ENCODE measurements at regions not wholly inside any gene's neighbourhood (a gene's known extent, or its start where the extent isn't known, plus 50 kb on each side); places are given as distances from the start of the nearest gene placed in this dataset.

- Histone ChIP-seq H3K4me3 (no peak overlapping the region), H3K27ac (no peak overlapping the region), H3K27me3 (no peaks in the 10 kb centered on the region), H3K4me1 (no peaks in the 10 kb centered on the region), H3K36me3 (no peaks in the 10 kb centered on the region), H3K9me3 (no peaks in the 10 kb centered on the region)
- ATAC-seq (no peak), DNase-seq (no peak), FAIRE-seq (no peak)
- WGBS, 2 donors = 76 to 82% methylated on average over 4 of the region's 4 CpGs
- intact Hi-C loops (cut with DNase I) = no loop called here
- TF ChIP-seq CTCF (IDR thresholded peaks at IDR 0.05) = no peak
Measured at GRCh38 chr13:21895779-21896178, 224.9 kb downstream of the FGF9 start.

- H3K27me3 ChIP-seq = no peaks in the 10 kb centered on the region
- no peaks in the 10 kb centered on the region for H3K4me1 ChIP-seq
- intact Hi-C loops (cut with DNase I) = no loop called here
- FAIRE-seq (no peak), DNase-seq (no peak), ATAC-seq (no peak)
- H3K36me3 ChIP-seq = no peaks in the 10 kb centered on the region
- 51 to 67% methylated on average over 6 of the region's 6 CpGs for WGBS, 2 donors
- no peak overlapping the region for H3K4me3 ChIP-seq
- H3K27ac ChIP-seq = no peak overlapping the region
- no peaks in the 10 kb centered on the region for H3K9me3 ChIP-seq
- TF ChIP-seq CTCF (IDR thresholded peaks at IDR 0.05) = no peak
Measured at GRCh38 chr13:21897161-21897560, 226.3 kb downstream of the FGF9 start.

GRCh38 chr13:21898459-21898858, 227.6 kb downstream of the FGF9 start:
- no peak for FAIRE-seq
- intact Hi-C loops (cut with DNase I) = no loop called here

GRCh38 chr13:21898945-21899344, 228.1 kb downstream of the FGF9 start:
- DNase-seq (no peak), ATAC-seq (no peak), FAIRE-seq (no peak)
- no peaks in the 10 kb centered on the region for H3K27me3 ChIP-seq
- 54 to 63% methylated on average over 7 of the region's 7 CpGs for WGBS, 2 donors
- H3K36me3 ChIP-seq = no peaks in the 10 kb centered on the region
- no peaks in the 10 kb centered on the region for H3K9me3 ChIP-seq
- intact Hi-C loops (cut with DNase I) = no loop called here
- H3K4me3 ChIP-seq = no peak overlapping the region
- no peak for TF ChIP-seq CTCF (IDR thresholded peaks at IDR 0.05)
- H3K4me1 ChIP-seq = no peaks in the 10 kb centered on the region
- no peak overlapping the region for H3K27ac ChIP-seq

More at GRCh38 chr13:21898459-21898858, 227.6 kb downstream of the FGF9 start:
- WGBS, 2 donors = 58 to 65% methylated on average over 4 of the region's 4 CpGs
- Histone ChIP-seq H3K36me3 (no peaks in the 10 kb centered on the region), H3K4me3 (no peak overlapping the region), H3K9me3 (no peaks in the 10 kb centered on the region), H3K4me1 (no peaks in the 10 kb centered on the region), H3K27ac (no peak overlapping the region), H3K27me3 (no peaks in the 10 kb centered on the region)
- TF ChIP-seq CTCF (IDR thresholded peaks at IDR 0.05) = no peak
- ATAC-seq (no peak), DNase-seq (no peak)

- Histone ChIP-seq H3K27ac (no peak overlapping the region), H3K36me3 (no peaks in the 10 kb centered on the region), H3K4me1 (no peaks in the 10 kb centered on the region), H3K9me3 (no peaks in the 10 kb centered on the region), H3K27me3 (no peaks in the 10 kb centered on the region), H3K4me3 (no peak overlapping the region)
- ATAC-seq = no peak
- 89 to 100% methylated on average over 2 of the region's 2 CpGs for WGBS, 2 donors
- DNase-seq = no peak
- no peak for FAIRE-seq
- intact Hi-C loops (cut with DNase I) = no loop called here
- no peak for TF ChIP-seq CTCF (IDR thresholded peaks at IDR 0.05)
Measured at GRCh38 chr13:21901336-21901735, 230.5 kb downstream of the FGF9 start.
